ENCODE measurements at regions not wholly inside any gene's neighbourhood (a gene's known extent, or its start where the extent isn't known, plus 50 kb on each side); places are given as distances from the start of the nearest gene placed in this dataset.

DNA sequence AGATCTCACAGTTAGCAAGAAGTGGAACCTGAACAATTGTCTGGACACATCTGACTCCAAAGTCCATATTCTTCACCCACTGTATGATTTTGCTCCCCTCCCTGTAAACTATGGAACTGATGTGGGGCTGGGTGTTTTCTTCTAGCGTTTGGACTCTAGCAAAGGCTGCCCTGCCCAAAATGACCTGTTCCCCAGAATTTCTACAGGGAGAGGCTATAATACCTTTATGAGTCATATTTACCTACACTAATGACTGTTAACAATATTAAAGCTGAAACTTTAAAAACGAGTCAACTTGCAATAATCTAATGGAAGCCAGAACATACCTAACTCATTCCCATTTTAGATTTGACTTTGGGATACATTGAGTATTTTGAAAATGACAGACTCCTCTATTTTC, 531.2 kb upstream of the CFAP20DC start:
- TF ChIP-seq, protein P1, sequence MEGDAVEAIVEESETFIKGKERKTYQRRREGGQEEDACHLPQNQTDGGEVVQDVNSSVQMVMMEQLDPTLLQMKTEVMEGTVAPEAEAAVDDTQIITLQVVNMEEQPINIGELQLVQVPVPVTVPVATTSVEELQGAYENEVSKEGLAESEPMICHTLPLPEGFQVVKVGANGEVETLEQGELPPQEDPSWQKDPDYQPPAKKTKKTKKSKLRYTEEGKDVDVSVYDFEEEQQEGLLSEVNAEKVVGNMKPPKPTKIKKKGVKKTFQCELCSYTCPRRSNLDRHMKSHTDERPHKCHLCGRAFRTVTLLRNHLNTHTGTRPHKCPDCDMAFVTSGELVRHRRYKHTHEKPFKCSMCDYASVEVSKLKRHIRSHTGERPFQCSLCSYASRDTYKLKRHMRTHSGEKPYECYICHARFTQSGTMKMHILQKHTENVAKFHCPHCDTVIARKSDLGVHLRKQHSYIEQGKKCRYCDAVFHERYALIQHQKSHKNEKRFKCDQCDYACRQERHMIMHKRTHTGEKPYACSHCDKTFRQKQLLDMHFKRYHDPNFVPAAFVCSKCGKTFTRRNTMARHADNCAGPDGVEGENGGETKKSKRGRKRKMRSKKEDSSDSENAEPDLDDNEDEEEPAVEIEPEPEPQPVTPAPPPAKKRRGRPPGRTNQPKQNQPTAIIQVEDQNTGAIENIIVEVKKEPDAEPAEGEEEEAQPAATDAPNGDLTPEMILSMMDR (IDR thresholded peaks at IDR 0.05), result no peak
- TF ChIP-seq EP300 (IDR thresholded peaks at IDR 0.05), result no peak
